Endothelial cell (in vitro differentiated cells): ENCODE measurements at regions not wholly inside any gene's neighbourhood (a gene's known extent, or its start where the extent isn't known, plus 50 kb on each side); places are given as distances from the start of the nearest gene placed in this dataset.

Experiments used
- DNase-seq: peaks from one replicate; pipeline ENCODE4 v3.0.0; 2021; ENCODE audit warnings: low spot score
- H3K27ac Mint-ChIP-seq: one replicate; pipeline ENCODE4 v1.8.0; 2021; ENCODE audit warnings: mixed read lengths, inconsistent platforms; ENCODE audit not compliant: unreplicated experiment
- H3K27me3 Mint-ChIP-seq: one replicate; pipeline ENCODE4 v1.8.0; 2021; ENCODE audit warnings: mild to moderate bottlenecking, moderate library complexity, mixed read lengths, inconsistent platforms; ENCODE audit not compliant: unreplicated experiment
- H3K36me3 Mint-ChIP-seq: one replicate; pipeline ENCODE4 v1.8.0; 2021; ENCODE audit warnings: mild to moderate bottlenecking, low read depth, mixed read lengths, inconsistent platforms; ENCODE audit not compliant: unreplicated experiment
- H3K4me1 Mint-ChIP-seq: one replicate; pipeline ENCODE4 v1.8.0; 2021; ENCODE audit warnings: mild to moderate bottlenecking, mixed read lengths, inconsistent platforms; ENCODE audit not compliant: unreplicated experiment
- H3K4me3 Mint-ChIP-seq: one replicate; pipeline ENCODE4 v1.8.0; 2021; ENCODE audit warnings: mild to moderate bottlenecking, mixed read lengths, inconsistent platforms; ENCODE audit not compliant: unreplicated experiment
- H3K9me3 Mint-ChIP-seq: one replicate; pipeline ENCODE4 v1.8.0; 2021; ENCODE audit warnings: mixed read lengths, inconsistent platforms; ENCODE audit not compliant: unreplicated experiment
- TF ChIP-seq, protein P1 (sequence below): fragments of 200-600 bp; sonication (generic); IDR thresholded peaks from one replicate; pipeline ENCODE4 v1.5.0; 2021; ENCODE audit warnings: antibody characterized with exemption; ENCODE audit not compliant: unreplicated experiment

DNA sequence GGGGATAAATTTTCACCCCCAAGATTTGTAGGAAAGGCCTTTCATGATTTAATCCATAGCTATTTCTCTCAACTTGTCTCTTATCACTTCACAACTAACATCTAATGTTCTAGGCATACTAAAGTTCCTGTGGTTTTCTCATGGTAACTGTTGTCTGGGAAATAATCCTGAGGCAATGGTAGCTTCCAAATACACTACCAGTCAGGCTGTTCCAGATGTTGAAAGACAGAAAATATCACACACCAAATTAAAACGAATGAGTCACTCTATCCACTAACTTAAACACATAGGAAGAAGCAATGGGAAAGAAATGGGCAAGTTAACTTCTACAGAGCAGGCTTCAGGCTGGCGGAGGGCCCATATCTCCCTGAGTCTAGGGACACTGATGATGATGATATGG is 77.7 kb upstream of the MYO16 start:
- DNase-seq, result no peak
- no peaks in the 10 kb centered on the region for H3K4me1 Mint-ChIP-seq
- H3K4me3 Mint-ChIP-seq, result no peak overlapping the region
- TF ChIP-seq, protein P1, sequence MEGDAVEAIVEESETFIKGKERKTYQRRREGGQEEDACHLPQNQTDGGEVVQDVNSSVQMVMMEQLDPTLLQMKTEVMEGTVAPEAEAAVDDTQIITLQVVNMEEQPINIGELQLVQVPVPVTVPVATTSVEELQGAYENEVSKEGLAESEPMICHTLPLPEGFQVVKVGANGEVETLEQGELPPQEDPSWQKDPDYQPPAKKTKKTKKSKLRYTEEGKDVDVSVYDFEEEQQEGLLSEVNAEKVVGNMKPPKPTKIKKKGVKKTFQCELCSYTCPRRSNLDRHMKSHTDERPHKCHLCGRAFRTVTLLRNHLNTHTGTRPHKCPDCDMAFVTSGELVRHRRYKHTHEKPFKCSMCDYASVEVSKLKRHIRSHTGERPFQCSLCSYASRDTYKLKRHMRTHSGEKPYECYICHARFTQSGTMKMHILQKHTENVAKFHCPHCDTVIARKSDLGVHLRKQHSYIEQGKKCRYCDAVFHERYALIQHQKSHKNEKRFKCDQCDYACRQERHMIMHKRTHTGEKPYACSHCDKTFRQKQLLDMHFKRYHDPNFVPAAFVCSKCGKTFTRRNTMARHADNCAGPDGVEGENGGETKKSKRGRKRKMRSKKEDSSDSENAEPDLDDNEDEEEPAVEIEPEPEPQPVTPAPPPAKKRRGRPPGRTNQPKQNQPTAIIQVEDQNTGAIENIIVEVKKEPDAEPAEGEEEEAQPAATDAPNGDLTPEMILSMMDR, result no peak
- no peak overlapping the region for H3K27ac Mint-ChIP-seq
- H3K36me3 Mint-ChIP-seq, result no peaks in the 10 kb centered on the region
- H3K27me3 Mint-ChIP-seq, result no peaks in the 10 kb centered on the region
- no peaks in the 10 kb centered on the region for H3K9me3 Mint-ChIP-seq

DNA sequence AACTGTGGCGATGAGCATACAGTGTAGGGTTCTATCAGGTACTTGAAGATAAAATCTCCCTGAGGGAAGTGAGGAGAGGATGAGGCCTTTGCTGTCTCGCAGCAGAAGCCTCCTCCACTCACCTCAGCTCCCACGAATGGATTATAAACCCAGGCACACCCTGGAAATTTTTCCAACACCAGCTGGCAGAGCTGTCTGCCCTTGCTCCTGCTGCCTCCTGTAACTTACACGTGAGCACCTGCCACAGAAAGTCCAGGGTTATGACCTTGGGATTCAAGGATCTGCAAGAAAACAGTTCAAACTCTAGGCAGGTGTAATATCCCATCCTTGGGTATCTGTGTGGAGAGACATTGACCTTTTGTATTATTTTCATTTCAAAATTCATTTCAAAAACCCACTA is 70.9 kb upstream of the MYO16 start:
- Mint-ChIP-seq H3K27ac (no peak overlapping the region), H3K9me3 (no peaks in the 10 kb centered on the region), H3K4me3 (no peak overlapping the region), H3K27me3 (no peaks in the 10 kb centered on the region), H3K4me1 (no peaks in the 10 kb centered on the region), H3K36me3 (no peaks in the 10 kb centered on the region)
- no peak for DNase-seq
- TF ChIP-seq, protein P1, result no peak

DNA sequence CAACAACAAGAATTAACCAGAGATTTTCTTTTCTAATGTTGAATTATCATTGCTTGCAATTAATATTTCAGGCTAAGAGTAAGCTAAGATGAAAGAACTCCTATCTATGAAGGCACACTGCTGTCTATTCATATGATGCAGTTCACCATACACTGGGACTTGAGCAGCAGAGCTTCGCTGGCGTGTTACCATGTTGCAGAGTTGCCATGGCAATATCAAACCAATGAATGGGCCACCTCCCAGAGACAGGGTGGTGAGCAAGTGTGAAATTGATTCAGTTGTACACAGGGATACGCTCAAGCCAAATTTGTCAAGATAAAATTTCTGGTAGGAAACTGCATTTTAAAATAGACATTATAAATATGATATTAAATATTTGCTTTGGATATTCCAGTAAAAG is 69.3 kb upstream of the MYO16 start:
- no peaks in the 10 kb centered on the region for H3K27me3 Mint-ChIP-seq
- no peak for DNase-seq
- H3K36me3 Mint-ChIP-seq, result no peaks in the 10 kb centered on the region
- no peaks in the 10 kb centered on the region for H3K9me3 Mint-ChIP-seq
- H3K4me1 Mint-ChIP-seq, result no peaks in the 10 kb centered on the region
- H3K4me3 Mint-ChIP-seq, result no peak overlapping the region
- no peak overlapping the region for H3K27ac Mint-ChIP-seq
- TF ChIP-seq, protein P1, result no peak

DNA sequence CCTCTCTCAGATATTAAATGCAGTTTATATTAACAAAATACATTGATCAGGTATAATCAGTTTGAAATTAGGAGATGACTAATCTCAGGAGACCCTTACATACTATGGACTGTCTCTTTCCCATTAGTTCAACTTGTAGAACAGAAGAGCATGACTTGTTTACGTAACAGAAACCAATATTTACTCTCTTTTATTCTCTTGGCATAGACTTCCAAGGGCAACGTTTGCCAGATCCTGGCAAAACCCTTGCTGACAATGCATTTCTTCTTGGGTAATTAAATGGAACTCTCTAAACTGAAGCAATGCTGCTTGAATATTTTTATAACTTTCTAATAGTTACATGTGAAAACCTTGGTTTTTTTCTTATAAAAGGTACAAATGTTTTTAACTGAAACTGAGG is 68.3 kb upstream of the MYO16 start:
- H3K36me3 Mint-ChIP-seq, result no peaks in the 10 kb centered on the region
- H3K27ac Mint-ChIP-seq, result no peak overlapping the region
- no peaks in the 10 kb centered on the region for H3K9me3 Mint-ChIP-seq
- H3K27me3 Mint-ChIP-seq, result no peaks in the 10 kb centered on the region
- no peak overlapping the region for H3K4me3 Mint-ChIP-seq
- no peaks in the 10 kb centered on the region for H3K4me1 Mint-ChIP-seq
- TF ChIP-seq, protein P1, result no peak
- DNase-seq, result no peak

DNA sequence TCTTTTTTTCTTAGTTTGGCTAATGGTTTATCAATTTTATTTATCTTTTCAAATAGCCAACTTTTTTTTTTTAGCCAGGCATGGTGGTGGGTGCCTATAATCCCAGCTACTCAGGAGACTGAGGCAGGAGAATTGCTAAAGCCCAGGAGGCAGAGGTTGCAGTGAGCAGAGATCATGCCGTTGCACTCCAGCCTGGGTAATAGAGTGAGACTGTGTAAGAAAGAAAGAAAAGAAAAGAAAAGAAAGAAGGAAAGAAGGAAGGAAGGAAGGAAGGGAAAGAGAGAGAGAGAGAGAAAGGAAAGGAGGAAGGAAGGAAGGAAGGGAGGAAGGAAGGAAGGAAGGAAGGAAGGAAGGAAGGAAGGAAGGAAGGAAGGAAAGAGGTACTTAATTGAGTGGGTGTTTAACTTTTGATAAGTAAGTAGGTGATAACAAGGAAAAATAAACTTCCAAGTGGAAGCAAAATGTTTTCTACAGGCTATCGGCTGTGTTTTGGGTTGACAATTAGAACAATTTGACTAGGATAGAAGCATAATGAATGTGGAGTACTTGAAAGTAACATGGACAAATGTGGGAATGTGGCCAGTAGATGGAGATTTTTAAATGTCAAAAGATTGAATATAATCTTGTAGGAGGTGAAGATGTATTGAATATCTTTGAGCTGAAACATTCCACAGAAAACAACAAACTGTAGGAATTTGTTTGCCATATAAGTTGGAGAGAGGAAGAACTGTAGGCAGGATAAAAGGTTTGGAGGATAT is 62.8 kb upstream of the MYO16 start:
- Mint-ChIP-seq H3K27ac (no peak overlapping the region), H3K27me3 (no peaks in the 10 kb centered on the region), H3K4me1 (no peaks in the 10 kb centered on the region), H3K9me3 (no peaks in the 10 kb centered on the region), H3K36me3 (no peaks in the 10 kb centered on the region), H3K4me3 (no peak overlapping the region)
- TF ChIP-seq, protein P1, result no peak
- no peak for DNase-seq
